ENCODE measurements at regions not wholly inside any gene's neighbourhood (a gene's known extent, or its start where the extent isn't known, plus 50 kb on each side); places are given as distances from the start of the nearest gene placed in this dataset.

DNA sequence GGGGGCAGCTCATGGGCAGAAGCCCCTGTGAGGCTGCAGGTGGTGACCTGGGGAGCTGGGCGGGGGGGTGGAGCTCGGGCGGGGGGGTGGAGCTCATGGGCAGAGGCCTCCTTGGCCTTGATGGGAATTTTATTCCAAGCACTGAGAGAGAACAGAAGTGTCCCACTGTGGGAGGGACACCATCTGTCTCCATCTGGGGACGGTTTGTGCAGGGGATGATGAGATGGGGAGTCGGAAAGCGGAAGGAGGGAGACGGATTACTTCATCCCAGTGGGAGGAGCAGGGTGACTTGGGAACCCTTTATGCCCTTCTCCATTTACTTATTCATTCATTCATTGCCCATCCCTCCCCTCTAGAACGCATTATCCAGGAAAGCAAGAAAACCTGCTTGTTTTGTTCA lies 304.7 kb downstream of the ADGRD1 start (continued):
- TF ChIP-seq RAD21 (IDR thresholded peaks at IDR 0.05 in 1 of 2, conservative IDR thresholded peaks at IDR 0.05 in 1 of 2; ENCODE audit: low read depth in 2 of 2, low read length in 2 of 2) (no peak), YY1 (IDR thresholded peaks at IDR 0.05; ENCODE audit: low read depth, low read length) (no peak), BCL11A (IDR thresholded peaks at IDR 0.05; ENCODE audit: low read depth in 2 of 2, low read length in 2 of 2) (no peak), POLR2AphosphoS5 (IDR thresholded peaks at IDR 0.05; ENCODE audit: low read depth, low read length) (no peak), SP2 (IDR thresholded peaks at IDR 0.05; ENCODE audit: low read length) (no peak), CBX5 (IDR thresholded peaks at IDR 0.05; ENCODE audit: low read depth, low read length) (no peak)

All from H1 (cell line).